MCF 10A (cell line): ENCODE measurements at regions not wholly inside any gene's neighbourhood (a gene's known extent, or its start where the extent isn't known, plus 50 kb on each side); places are given as distances from the start of the nearest gene placed in this dataset.

Experiments used
- BruUV-seq: library from RNA; stranded (reverse); fragments of 400-500 nt; replicated peaks from 2 replicates; lab custom pipeline; 2021; lab: Mats Ljungman, UMichigan
- CTCF ChIA-PET: fragments of 300-600 bp; sonication (Branson Sonifier 250); formaldehyde crosslinking; extraction: SDS; loops from one replicate; lab custom pipeline; 2021; ENCODE audit warnings: antibody characterized with exemption, inconsistent platforms; lab: Yijun Ruan, JAX
- POLR2A ChIA-PET: fragments of 300-600, 350-650 bp; sonication (Branson Sonifier 250); formaldehyde crosslinking; extraction: SDS; loops from one replicate; lab custom pipeline; 2020; ENCODE audit warnings: antibody characterized with exemption, inconsistent platforms; lab: Yijun Ruan, JAX
- DNase-seq: peaks from one replicate; pipeline ENCODE4 v3.0.0-alpha.2; 2018; ENCODE audit not compliant: unreplicated experiment
- H3K27ac Mint-ChIP-seq: one replicate; pipeline ENCODE4 v1.8.0; 2022; ENCODE audit warnings: mild to moderate bottlenecking, low read depth, mixed read lengths; ENCODE audit not compliant: unreplicated experiment
- H3K27me3 Mint-ChIP-seq: one replicate; pipeline ENCODE4 v1.8.0; 2022; ENCODE audit warnings: mixed read lengths; ENCODE audit not compliant: insufficient read depth, unreplicated experiment
- H3K36me3 Mint-ChIP-seq: one replicate; pipeline ENCODE4 v1.8.0; 2022; ENCODE audit warnings: mild to moderate bottlenecking, moderate library complexity, mixed read lengths; ENCODE audit not compliant: insufficient read depth, unreplicated experiment
- H3K4me1 Mint-ChIP-seq: one replicate; pipeline ENCODE4 v1.8.0; 2022; ENCODE audit warnings: mixed read lengths; ENCODE audit not compliant: insufficient read depth, unreplicated experiment
- H3K4me3 Mint-ChIP-seq: one replicate; pipeline ENCODE4 v1.8.0; 2022; ENCODE audit warnings: mild to moderate bottlenecking, moderate library complexity, mixed read lengths; ENCODE audit not compliant: unreplicated experiment
- H3K9me3 Mint-ChIP-seq: one replicate; pipeline ENCODE4 v1.8.0; 2022; ENCODE audit warnings: mixed read lengths; ENCODE audit not compliant: unreplicated experiment
- CTCF ChIP-seq: fragments of 200-600 bp; IDR thresholded peaks from one replicate; pipeline ENCODE4 v1.8.0; 2022; ENCODE audit warnings: antibody characterized with exemption, mild to moderate bottlenecking; ENCODE audit not compliant: unreplicated experiment
- intact Hi-C: fragments of 100-400 bp; cut with micrococcal nuclease; formaldehyde crosslinking; loops from 2 replicates; pipeline ENCODE4 v1.14.1; 2022

- intact Hi-C loops, result no loop called here
- BruUV-seq, result no TSS peak
- Mint-ChIP-seq H3K36me3 (no peaks in the 10 kb centered on the region), H3K9me3 (no peaks in the 10 kb centered on the region), H3K27ac (no peak overlapping the region), H3K4me3 (no peak overlapping the region), H3K27me3 (no peaks in the 10 kb centered on the region), H3K4me1 (peaks cover 6% of the 10 kb centered on the region)
- no peak for DNase-seq
- ChIA-PET CTCF (interaction anchor here (2.6 kb wide), 1 partner anchor 29 kb away, joined by 12 read pairs; no protein-coding TSS in a partner anchor), POLR2A (interaction anchor here (0.6 kb wide), 1 partner anchor 148 kb away, joined by 3 read pairs; no protein-coding TSS in a partner anchor)
- TF ChIP-seq CTCF, result no peak
Observed at GRCh38 chr3:11089931-11090330, 64.4 kb upstream of the HRH1 start.

- no TSS peak for BruUV-seq
- TF ChIP-seq CTCF, result no peak
- no peak for DNase-seq
- no peaks in the 10 kb centered on the region for H3K36me3 Mint-ChIP-seq
- no peaks in the 10 kb centered on the region for H3K9me3 Mint-ChIP-seq
- ChIA-PET POLR2A (no interaction called here), CTCF (interaction anchor here (1.3 kb wide), 1 partner anchor 30 kb away, joined by 4 read pairs; no protein-coding TSS in a partner anchor)
- H3K27ac Mint-ChIP-seq, result no peak overlapping the region
- no peak overlapping the region for H3K4me3 Mint-ChIP-seq
- intact Hi-C loops, result no loop called here
- peaks cover under 1% of the 10 kb centered on the region for H3K4me1 Mint-ChIP-seq
- H3K27me3 Mint-ChIP-seq, result no peaks in the 10 kb centered on the region
Observed at GRCh38 chr3:11090551-11090950, 63.7 kb upstream of the HRH1 start.

- Mint-ChIP-seq H3K27ac (no peak overlapping the region), H3K27me3 (no peaks in the 10 kb centered on the region), H3K4me3 (no peak overlapping the region), H3K4me1 (peaks cover 4% of the 10 kb centered on the region), H3K36me3 (no peaks in the 10 kb centered on the region), H3K9me3 (no peaks in the 10 kb centered on the region)
- intact Hi-C loops, result no loop called here
- BruUV-seq, result no TSS peak
- DNase-seq, result no peak
- ChIA-PET CTCF (interaction anchor here (0.8 to 1.3 kb wide), 3 partner anchors 20 to 146 kb away, joined by 3 to 4 read pairs (median 3); no protein-coding TSS in a partner anchor), POLR2A (no interaction called here)
- TF ChIP-seq CTCF, result no peak
Observed at GRCh38 chr3:11091088-11091590, 63.2 kb upstream of the HRH1 start.

- no peaks in the 10 kb centered on the region for H3K36me3 Mint-ChIP-seq
- POLR2A ChIA-PET, result no interaction called here
- DNase-seq, result no peak
- H3K9me3 Mint-ChIP-seq, result no peaks in the 10 kb centered on the region
- no peak for TF ChIP-seq CTCF
- peaks cover 11% of the 10 kb centered on the region for H3K4me1 Mint-ChIP-seq
- no peak overlapping the region for H3K27ac Mint-ChIP-seq
- no TSS peak for BruUV-seq
- H3K27me3 Mint-ChIP-seq, result no peaks in the 10 kb centered on the region
- intact Hi-C loops, result no loop called here
- CTCF ChIA-PET, result interaction anchor here (0.8 to 1.3 kb wide), 4 partner anchors 20 to 146 kb away, joined by 3 to 4 read pairs (median 4); no protein-coding TSS in a partner anchor
- H3K4me3 Mint-ChIP-seq, result no peak overlapping the region
Observed at GRCh38 chr3:11091791-11092190, 62.5 kb upstream of the HRH1 start.
